ENCODE measurements at regions not wholly inside any gene's neighbourhood (a gene's known extent, or its start where the extent isn't known, plus 50 kb on each side); places are given as distances from the start of the nearest gene placed in this dataset.
"Not testable (repeated sequence)": the region's sequence is repeated elsewhere in the genome, so short reads cannot be mapped to it uniquely, and the experiment has no call there.

GRCh38 chr7:65124600-65124999 is 118.1 kb upstream of the ERV3-1 start:
- H3K79me2 ChIP-seq (ENCODE audit: control insufficient read depth, insufficient read depth, low read length, unreplicated experiment); H3K36me3 ChIP-seq (ENCODE audit: insufficient read depth, low read length); H2AFZ ChIP-seq (ENCODE audit: low read length, unreplicated experiment); H3K27me3 ChIP-seq (ENCODE audit: insufficient read depth, low read length); H3K4me3 ChIP-seq (ENCODE audit: low read depth, low read length); H3K27ac ChIP-seq (ENCODE audit: low read depth, low read length); H3K4me1 ChIP-seq (ENCODE audit: control insufficient read depth, insufficient read depth, low read length, unreplicated experiment): not testable (repeated sequence)

GRCh38 chr7:65105650-65106203 is 99.2 kb upstream of the ERV3-1 start:
- H3K27ac ChIP-seq (ENCODE audit: low read depth, low read length); H2AFZ ChIP-seq (ENCODE audit: low read length, unreplicated experiment); H3K4me1 ChIP-seq (ENCODE audit: control insufficient read depth, insufficient read depth, low read length, unreplicated experiment); H3K27me3 ChIP-seq (ENCODE audit: insufficient read depth, low read length); H3K36me3 ChIP-seq (ENCODE audit: insufficient read depth, low read length); H3K79me2 ChIP-seq (ENCODE audit: control insufficient read depth, insufficient read depth, low read length, unreplicated experiment); H3K4me3 ChIP-seq (ENCODE audit: low read depth, low read length): not testable (repeated sequence)

GRCh38 chr7:65100499-65100898 is 94.0 kb upstream of the ERV3-1 start:
- H3K4me3 ChIP-seq (ENCODE audit: low read depth, low read length); H3K27ac ChIP-seq (ENCODE audit: low read depth, low read length); H3K36me3 ChIP-seq (ENCODE audit: insufficient read depth, low read length); H2AFZ ChIP-seq (ENCODE audit: low read length, unreplicated experiment); H3K79me2 ChIP-seq (ENCODE audit: control insufficient read depth, insufficient read depth, low read length, unreplicated experiment); H3K27me3 ChIP-seq (ENCODE audit: insufficient read depth, low read length); H3K4me1 ChIP-seq (ENCODE audit: control insufficient read depth, insufficient read depth, low read length, unreplicated experiment): not testable (repeated sequence)

GRCh38 chr7:65081669-65082055 is 75.2 kb upstream of the ERV3-1 start:
- H2AFZ ChIP-seq (ENCODE audit: low read length, unreplicated experiment), result not testable (repeated sequence)
- Histone ChIP-seq H3K4me3 (ENCODE audit: low read depth, low read length) (peak overlapping the region; percentile 96), H3K27ac (ENCODE audit: low read depth, low read length) (peak overlapping the region; percentile 37; the same call in 1 of the 2 replicates)

GRCh38 chr7:65080799-65081668 is 74.5 kb upstream of the ERV3-1 start:
- peak overlapping the region; percentile 96 for H3K4me3 ChIP-seq (ENCODE audit: low read depth, low read length)
- not testable (repeated sequence) for H3K27me3 ChIP-seq (ENCODE audit: insufficient read depth, low read length); H3K36me3 ChIP-seq (ENCODE audit: insufficient read depth, low read length); H3K4me1 ChIP-seq (ENCODE audit: control insufficient read depth, insufficient read depth, low read length, unreplicated experiment); H3K79me2 ChIP-seq (ENCODE audit: control insufficient read depth, insufficient read depth, low read length, unreplicated experiment)
- H2AFZ ChIP-seq (ENCODE audit: low read length, unreplicated experiment), result peak overlapping the region; percentile 93
- H3K27ac ChIP-seq (ENCODE audit: low read depth, low read length), result peak overlapping the region; percentile 37; the same call in 1 of the 2 replicates

More at GRCh38 chr7:65081669-65082055, 75.2 kb upstream of the ERV3-1 start:
- H3K36me3 ChIP-seq (ENCODE audit: insufficient read depth, low read length); H3K79me2 ChIP-seq (ENCODE audit: control insufficient read depth, insufficient read depth, low read length, unreplicated experiment); H3K27me3 ChIP-seq (ENCODE audit: insufficient read depth, low read length); H3K4me1 ChIP-seq (ENCODE audit: control insufficient read depth, insufficient read depth, low read length, unreplicated experiment): not testable (repeated sequence)

GRCh38 chr7:65074959-65075358 is 68.5 kb upstream of the ERV3-1 start:
- not testable (repeated sequence) for H3K27ac ChIP-seq (ENCODE audit: low read depth, low read length); H3K79me2 ChIP-seq (ENCODE audit: control insufficient read depth, insufficient read depth, low read length, unreplicated experiment); H3K27me3 ChIP-seq (ENCODE audit: insufficient read depth, low read length); H2AFZ ChIP-seq (ENCODE audit: low read length, unreplicated experiment); H3K4me1 ChIP-seq (ENCODE audit: control insufficient read depth, insufficient read depth, low read length, unreplicated experiment); H3K36me3 ChIP-seq (ENCODE audit: insufficient read depth, low read length); H3K4me3 ChIP-seq (ENCODE audit: low read depth, low read length)

GRCh38 chr7:65073160-65073559 is 66.7 kb upstream of the ERV3-1 start:
- not testable (repeated sequence) for H3K27me3 ChIP-seq (ENCODE audit: insufficient read depth, low read length); H3K36me3 ChIP-seq (ENCODE audit: insufficient read depth, low read length); H3K27ac ChIP-seq (ENCODE audit: low read depth, low read length); H3K79me2 ChIP-seq (ENCODE audit: control insufficient read depth, insufficient read depth, low read length, unreplicated experiment); H3K4me3 ChIP-seq (ENCODE audit: low read depth, low read length); H2AFZ ChIP-seq (ENCODE audit: low read length, unreplicated experiment); H3K4me1 ChIP-seq (ENCODE audit: control insufficient read depth, insufficient read depth, low read length, unreplicated experiment)

GRCh38 chr7:65071854-65072431 is 65.5 kb upstream of the ERV3-1 start:
- H3K36me3 ChIP-seq (ENCODE audit: insufficient read depth, low read length); H2AFZ ChIP-seq (ENCODE audit: low read length, unreplicated experiment); H3K79me2 ChIP-seq (ENCODE audit: control insufficient read depth, insufficient read depth, low read length, unreplicated experiment); H3K27ac ChIP-seq (ENCODE audit: low read depth, low read length); H3K4me3 ChIP-seq (ENCODE audit: low read depth, low read length); H3K4me1 ChIP-seq (ENCODE audit: control insufficient read depth, insufficient read depth, low read length, unreplicated experiment); H3K27me3 ChIP-seq (ENCODE audit: insufficient read depth, low read length): not testable (repeated sequence)

- H3K27ac ChIP-seq (ENCODE audit: low read depth, low read length); H3K27me3 ChIP-seq (ENCODE audit: insufficient read depth, low read length); H3K4me1 ChIP-seq (ENCODE audit: control insufficient read depth, insufficient read depth, low read length, unreplicated experiment); H3K79me2 ChIP-seq (ENCODE audit: control insufficient read depth, insufficient read depth, low read length, unreplicated experiment); H2AFZ ChIP-seq (ENCODE audit: low read length, unreplicated experiment); H3K36me3 ChIP-seq (ENCODE audit: insufficient read depth, low read length); H3K4me3 ChIP-seq (ENCODE audit: low read depth, low read length): not testable (repeated sequence)
Measured at GRCh38 chr7:65069476-65069875, 63.0 kb upstream of the ERV3-1 start.

- H3K27ac ChIP-seq (ENCODE audit: low read depth, low read length); H3K79me2 ChIP-seq (ENCODE audit: control insufficient read depth, insufficient read depth, low read length, unreplicated experiment); H3K36me3 ChIP-seq (ENCODE audit: insufficient read depth, low read length); H2AFZ ChIP-seq (ENCODE audit: low read length, unreplicated experiment); H3K4me1 ChIP-seq (ENCODE audit: control insufficient read depth, insufficient read depth, low read length, unreplicated experiment); H3K4me3 ChIP-seq (ENCODE audit: low read depth, low read length); H3K27me3 ChIP-seq (ENCODE audit: insufficient read depth, low read length): not testable (repeated sequence)
Measured at GRCh38 chr7:65062566-65062965, 56.1 kb upstream of the ERV3-1 start.

GRCh38 chr7:65059247-65059646 is 52.8 kb upstream of the ERV3-1 start:
- not testable (repeated sequence) for H3K27ac ChIP-seq (ENCODE audit: low read depth, low read length); H3K79me2 ChIP-seq (ENCODE audit: control insufficient read depth, insufficient read depth, low read length, unreplicated experiment); H3K36me3 ChIP-seq (ENCODE audit: insufficient read depth, low read length); H3K27me3 ChIP-seq (ENCODE audit: insufficient read depth, low read length); H3K4me3 ChIP-seq (ENCODE audit: low read depth, low read length); H3K4me1 ChIP-seq (ENCODE audit: control insufficient read depth, insufficient read depth, low read length, unreplicated experiment); H2AFZ ChIP-seq (ENCODE audit: low read length, unreplicated experiment)
